ENCODE measurements at regions not wholly inside any gene's neighbourhood (a gene's known extent, or its start where the extent isn't known, plus 50 kb on each side); places are given as distances from the start of the nearest gene placed in this dataset.

GRCh38 chr21:28156590-28156989 lies 836.1 kb downstream of the LTN1 start:
- DNase-seq (ENCODE audit: low read depth), result no peak
- in situ Hi-C loops (cut with HindIII; ENCODE audit: low sequenced_read_pairs), result no loop called here
- TF ChIP-seq CTCF (IDR thresholded peaks at IDR 0.05; ENCODE audit: low read depth, low read length, missing control alignments), result no peak
- no peak overlapping the region for H3K4me3 ChIP-seq (ENCODE audit: low read depth, low read length)

DNA sequence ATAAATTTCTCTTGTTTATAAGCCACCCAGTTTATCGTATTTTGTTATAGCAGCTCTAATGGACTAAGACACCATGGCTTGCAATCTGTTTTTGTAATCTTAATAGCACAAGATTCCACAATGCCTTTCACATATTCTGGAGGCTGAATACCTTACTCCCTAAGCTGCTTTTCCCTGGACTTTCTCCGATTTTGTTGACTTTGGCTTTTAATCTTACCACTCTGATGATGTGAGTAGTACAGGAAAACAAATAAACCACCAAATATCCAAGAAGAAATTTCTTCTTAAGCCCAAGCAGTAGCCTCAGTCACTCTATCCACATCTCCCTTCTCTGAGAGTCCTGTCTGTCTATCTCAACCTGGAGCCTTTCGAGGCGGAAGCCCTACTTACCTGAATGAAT lies 838.6 kb downstream of the LTN1 start:
- DNase-seq (ENCODE audit: low read depth), result no peak
- no peak for TF ChIP-seq CTCF (IDR thresholded peaks at IDR 0.05; ENCODE audit: low read depth, low read length, missing control alignments)
- in situ Hi-C loops (cut with HindIII; ENCODE audit: low sequenced_read_pairs), result no loop called here
- no peak overlapping the region for H3K4me3 ChIP-seq (ENCODE audit: low read depth, low read length)

- H3K4me3 ChIP-seq (ENCODE audit: low read depth, low read length), result no peak overlapping the region
- in situ Hi-C loops (cut with HindIII; ENCODE audit: low sequenced_read_pairs), result no loop called here
- TF ChIP-seq CTCF (IDR thresholded peaks at IDR 0.05; ENCODE audit: low read depth, low read length, missing control alignments), result no peak
These were observed 839.9 kb downstream of the LTN1 start for GRCh38 chr21:28152732-28153131.

DNA sequence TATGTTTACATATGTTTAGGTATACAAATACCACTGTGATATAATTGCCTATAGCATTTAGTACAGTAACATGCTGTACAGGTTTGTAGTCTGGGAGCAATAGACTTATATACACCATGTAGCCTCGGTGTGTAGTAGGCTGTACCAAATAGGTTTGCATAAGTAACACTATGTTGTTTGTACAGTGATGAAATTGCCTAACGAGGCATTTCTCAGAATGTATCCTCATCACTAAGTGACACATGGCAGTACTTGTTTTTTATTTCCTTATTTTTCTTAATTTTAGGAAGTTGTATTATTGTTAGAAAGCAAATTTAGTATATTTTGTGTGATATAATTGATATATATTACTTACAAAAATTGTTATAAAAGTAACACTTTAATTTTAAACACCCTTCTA lies 840.9 kb downstream of the LTN1 start:
- no peak for DNase-seq (ENCODE audit: low read depth)
- no peak overlapping the region for H3K4me3 ChIP-seq (ENCODE audit: low read depth, low read length)
- in situ Hi-C loops (cut with HindIII; ENCODE audit: low sequenced_read_pairs), result no loop called here
- no peak for TF ChIP-seq CTCF (IDR thresholded peaks at IDR 0.05; ENCODE audit: low read depth, low read length, missing control alignments)

More at GRCh38 chr21:28152732-28153131, 839.9 kb downstream of the LTN1 start:
- DNase-seq (ENCODE audit: low read depth), result no peak

- TF ChIP-seq CTCF (IDR thresholded peaks at IDR 0.05; ENCODE audit: low read depth, low read length, missing control alignments), result no peak
- DNase-seq (ENCODE audit: low read depth), result no peak
- H3K4me3 ChIP-seq (ENCODE audit: low read depth, low read length), result no peak overlapping the region
- in situ Hi-C loops (cut with HindIII; ENCODE audit: low sequenced_read_pairs), result no loop called here
These were observed 841.9 kb downstream of the LTN1 start for GRCh38 chr21:28150778-28151177.

- H3K4me3 ChIP-seq (ENCODE audit: low read depth, low read length), result no peak overlapping the region
- in situ Hi-C loops (cut with HindIII; ENCODE audit: low sequenced_read_pairs), result no loop called here
- TF ChIP-seq CTCF (IDR thresholded peaks at IDR 0.05; ENCODE audit: low read depth, low read length, missing control alignments), result no peak
- DNase-seq (ENCODE audit: low read depth), result no peak
These were observed 844.1 kb downstream of the LTN1 start for GRCh38 chr21:28148400-28149064.

Data from astrocyte of the cerebellum (primary cell).